ENCODE measurements at regions not wholly inside any gene's neighbourhood (a gene's known extent, or its start where the extent isn't known, plus 50 kb on each side); places are given as distances from the start of the nearest gene placed in this dataset.

- TF ChIP-seq CTCF (IDR thresholded peaks at IDR 0.05; ENCODE audit: low read length) (no peak), EZH2 (IDR thresholded peaks at IDR 0.05; ENCODE audit: borderline replicate concordance, low read length) (no peak)
Observed at GRCh38 chr12:68482660-68483059, 128.0 kb upstream of the RAP1B start.
